H1 (cell line): ENCODE measurements at regions not wholly inside any gene's neighbourhood (a gene's known extent, or its start where the extent isn't known, plus 50 kb on each side); places are given as distances from the start of the nearest gene placed in this dataset.

ENCODE experiments used
- CTCF ChIA-PET: fragments of 300-600 bp; sonication (Branson Sonifier 250); formaldehyde crosslinking; loops from one replicate; lab custom pipeline; 2021; ENCODE audit not compliant: partially characterized antibody; lab: Charles Lee
- POLR2A ChIA-PET: fragments of 300-600 bp; sonication (Branson Sonifier 250); formaldehyde crosslinking; loops from one replicate; lab custom pipeline; 2021; ENCODE audit warnings: inconsistent platforms; ENCODE audit not compliant: partially characterized antibody; lab: Charles Lee
- DNase-seq, 2 experiments: peaks; one replicate each; pipeline versions ENCODE4 v3.0.0 to v3.0.0-alpha.2; 2010 to 2022; ENCODE audit warnings: low spot score in 2 of 2, low read depth in 1 of 2, mixed read lengths in 1 of 2
- FAIRE-seq: peaks from 2 replicates; lab custom pipeline; 2011; peaks lifted over from hg19 to GRCh38; lab: Jason Lieb, UNC
- H2AFZ ChIP-seq: 2 replicates; pipeline ENCODE4 v1.8.1; 2012; ENCODE audit warnings: low read length, inconsistent platforms
- H2AK5ac ChIP-seq: 2 replicates; pipeline ENCODE4 v1.6.1; 2013; ENCODE audit warnings: low read depth, low read length
- H2BK120ac ChIP-seq: replicated peaks from 2 replicates; pipeline ENCODE3; 2013; ENCODE audit warnings: low read depth, low read length, inconsistent platforms
- H2BK12ac ChIP-seq: 2 replicates; pipeline ENCODE4 v1.6.1; 2013; ENCODE audit warnings: low read depth, low read length
- H2BK15ac ChIP-seq: 2 replicates; pipeline ENCODE4 v1.6.1; 2013; ENCODE audit warnings: low read length
- H2BK20ac ChIP-seq: 2 replicates; pipeline ENCODE4 v1.6.1; 2013; ENCODE audit warnings: low read length
- H2BK5ac ChIP-seq: 2 replicates; pipeline ENCODE4 v1.6.1; 2013; ENCODE audit warnings: low read depth, low read length
- H3K14ac ChIP-seq: 2 replicates; pipeline ENCODE4 v1.6.1; 2013; ENCODE audit warnings: inconsistent platforms; ENCODE audit not compliant: insufficient read length
- H3K18ac ChIP-seq: 2 replicates; pipeline ENCODE4 v1.6.1; 2013; ENCODE audit warnings: low read length; ENCODE audit errors: extremely low read depth
- H3K23ac ChIP-seq: 2 replicates; pipeline ENCODE4 v1.6.1; 2013; ENCODE audit warnings: inconsistent platforms; ENCODE audit not compliant: insufficient read length
- H3K23me2 ChIP-seq: 2 replicates; pipeline ENCODE4 v1.6.1; 2013; ENCODE audit warnings: low read depth, low read length
- H3K27ac ChIP-seq: 2 replicates; pipeline ENCODE4 v1.6.1; 2011; ENCODE audit warnings: low read depth, low read length, inconsistent platforms
- H3K27me3 ChIP-seq, 4 experiments: replicated peaks in 1 of 4; 1 replicate in 1 of 4; 2 replicates in 3 of 4; pipeline versions ENCODE4 v1.6.1 to v1.8.1; 2011 to 2013; ENCODE audit warnings: low read length in 3 of 4, mild to moderate bottlenecking in 3 of 4, inconsistent platforms in 2 of 4, mixed read lengths in 2 of 4, moderate library complexity in 1 of 4; ENCODE audit not compliant: control insufficient read depth in 3 of 4, insufficient read depth in 3 of 4; ENCODE audit errors: extremely low read depth in 1 of 4
- H3K36me3 ChIP-seq, 4 experiments: 2 replicates each; pipeline versions ENCODE4 v1.6.1 to v1.8.1; 2011 to 2013; ENCODE audit warnings: mild to moderate bottlenecking in 4 of 4, low read length in 3 of 4, moderate library complexity in 2 of 4, control low read depth in 1 of 4, inconsistent platforms in 1 of 4; ENCODE audit not compliant: insufficient read depth in 4 of 4, control insufficient read depth in 2 of 4
- H3K4ac ChIP-seq: replicated peaks from 2 replicates; pipeline ENCODE3; 2013; ENCODE audit warnings: low read length, low read depth, mixed read lengths, inconsistent platforms; ENCODE audit not compliant: insufficient read length
- H3K4me1 ChIP-seq, 4 experiments: replicated peaks in 1 of 4; 1 replicate in 1 of 4; 2 replicates in 3 of 4; pipeline versions ENCODE4 v1.6.1 to v1.8.1; 2011 to 2013; ENCODE audit warnings: low read length in 3 of 4, inconsistent platforms in 2 of 4, mixed read lengths in 1 of 4; ENCODE audit not compliant: insufficient read depth in 4 of 4, control insufficient read depth in 3 of 4
- H3K4me2 ChIP-seq, 2 experiments: 2 replicates each; pipeline versions ENCODE4 v1.6.1 to v1.8.1; 2011 to 2013; ENCODE audit warnings: low read depth in 2 of 2, low read length in 2 of 2, control low read depth in 1 of 2, inconsistent platforms in 1 of 2, mild to moderate bottlenecking in 1 of 2; ENCODE audit not compliant: insufficient read depth in 1 of 2
- H3K4me3 ChIP-seq, 4 experiments: fragments of 200-600, 300-600 bp in 1 of 4; sonication (generic), shearing (Covaris generic), sonication (Bioruptor Twin) in 1 of 4; 2 replicates each; pipeline versions ENCODE4 v1.5.1 to v1.8.1; 2011 to 2016; ENCODE audit warnings: low read length in 4 of 4, low read depth in 3 of 4, control low read depth in 2 of 4, inconsistent platforms in 2 of 4, mild to moderate bottlenecking in 2 of 4, mixed read lengths in 1 of 4, moderate library complexity in 1 of 4; ENCODE audit not compliant: insufficient read depth in 2 of 4; ENCODE audit errors: extremely low read depth in 1 of 4
- H3K56ac ChIP-seq: replicated peaks from 2 replicates; pipeline ENCODE3; 2013; ENCODE audit warnings: low read depth, mild to moderate bottlenecking, mixed read lengths, low read length, inconsistent platforms; ENCODE audit not compliant: insufficient read length
- H3K79me1 ChIP-seq: 2 replicates; pipeline ENCODE4 v1.6.1; 2013; ENCODE audit warnings: low read depth, low read length, control low read depth
- H3K79me2 ChIP-seq, 2 experiments: 2 replicates each; pipeline versions ENCODE4 v1.6.1 to v1.8.1; 2012 to 2013; ENCODE audit warnings: low read length in 2 of 2, mild to moderate bottlenecking in 2 of 2, inconsistent platforms in 1 of 2; ENCODE audit not compliant: insufficient read depth in 2 of 2, control insufficient read depth in 1 of 2
- H3K9ac ChIP-seq, 4 experiments: replicated peaks in 1 of 4; 1 replicate in 1 of 4; 2 replicates in 3 of 4; pipeline versions ENCODE4 v1.6.1 to v1.8.1; 2011 to 2013; ENCODE audit warnings: low read depth in 3 of 4, low read length in 3 of 4, control low read depth in 2 of 4, mild to moderate bottlenecking in 2 of 4, moderate library complexity in 2 of 4, inconsistent platforms in 1 of 4; ENCODE audit errors: extremely low read depth in 1 of 4
- H3K9me3 ChIP-seq, 2 experiments: 2 replicates each; pipeline versions ENCODE4 v1.6.1 to v1.8.1; 2012 to 2013; ENCODE audit warnings: mild to moderate bottlenecking in 2 of 2, moderate library complexity in 2 of 2, control low read depth in 1 of 2, inconsistent platforms in 1 of 2, low read depth in 1 of 2, low read length in 1 of 2, mixed read lengths in 1 of 2; ENCODE audit not compliant: insufficient read depth in 2 of 2
- H4K20me1 ChIP-seq, 2 experiments: replicated peaks in 1 of 2; 2 replicates each; pipeline versions ENCODE3 to v1.8.1; 2011 to 2013; ENCODE audit warnings: inconsistent platforms in 2 of 2, low read length in 2 of 2, mild to moderate bottlenecking in 1 of 2; ENCODE audit not compliant: insufficient read depth in 2 of 2, control insufficient read depth in 1 of 2
- H4K5ac ChIP-seq: 2 replicates; pipeline ENCODE4 v1.6.1; 2013; ENCODE audit warnings: low read length, low read depth, mixed read lengths, inconsistent platforms; ENCODE audit not compliant: insufficient read length
- H4K8ac ChIP-seq: 2 replicates; pipeline ENCODE4 v1.8.0; 2013; ENCODE audit warnings: mild to moderate bottlenecking, moderate library complexity, low read length, inconsistent platforms; ENCODE audit not compliant: insufficient read depth; ENCODE audit errors: extremely low read depth
- H4K91ac ChIP-seq: replicated peaks from 2 replicates; pipeline ENCODE3; 2013; ENCODE audit warnings: low read length, mixed read lengths, inconsistent platforms; ENCODE audit not compliant: insufficient read length
- CBX8 ChIP-seq: fragments of 300-800, 300-1000 bp; sonication (generic); IDR thresholded peaks from 2 replicates; pipeline ENCODE4 v1.7.1; 2016; ENCODE audit warnings: low read depth, low read length, borderline replicate concordance
- EP300 ChIP-seq, 2 experiments: IDR thresholded peaks; 1 replicate in 1 of 2; 2 replicates in 1 of 2; pipeline ENCODE4 v1.6.1; 2011 to 2012; ENCODE audit warnings: low read depth in 2 of 2, low read length in 2 of 2, mild to moderate bottlenecking in 2 of 2, borderline replicate concordance in 1 of 2, inconsistent platforms in 1 of 2, moderate library complexity in 1 of 2
- HDAC2 ChIP-seq, 2 experiments: fragments of 300-600 bp in 1 of 2; sonication (generic) in 1 of 2; IDR thresholded peaks; 2 replicates each; pipeline ENCODE4 v1.6.1; 2011 to 2012; ENCODE audit warnings: low read depth in 2 of 2, low read length in 2 of 2, mild to moderate bottlenecking in 2 of 2, moderate library complexity in 2 of 2, borderline replicate concordance in 1 of 2, inconsistent platforms in 1 of 2
- JUN ChIP-seq: IDR thresholded peaks from 2 replicates; pipeline ENCODE4 v1.6.1; 2011; ENCODE audit warnings: low read depth, mild to moderate bottlenecking, improper control_type of control experiment, low read length
- KDM5A ChIP-seq: fragments of 200-600 bp; IDR thresholded peaks from 2 replicates; pipeline ENCODE4 v1.7.1; 2012; ENCODE audit warnings: mild to moderate bottlenecking, low read length, inconsistent platforms, mixed read lengths
- POLR2AphosphoS5 ChIP-seq: IDR thresholded peaks from 2 replicates; pipeline ENCODE4 v1.6.1; 2011; ENCODE audit warnings: low read depth, low read length
- RXRA ChIP-seq: IDR thresholded peaks from 2 replicates; pipeline ENCODE4 v1.6.1; 2011; ENCODE audit warnings: low read depth, mild to moderate bottlenecking, low read length, moderate library complexity; ENCODE audit not compliant: insufficient read depth
- SP1 ChIP-seq: IDR thresholded peaks from 2 replicates; pipeline ENCODE4 v1.6.1; 2011; ENCODE audit warnings: low read depth, low read length
- SRF ChIP-seq: IDR thresholded peaks from 2 replicates; pipeline ENCODE4 v1.6.1; 2011; ENCODE audit warnings: mild to moderate bottlenecking, low read depth, low read length, moderate library complexity
- SUZ12 ChIP-seq: fragments of 200-600 bp; sonication (generic); IDR thresholded peaks from 2 replicates; pipeline ENCODE4 v1.6.1; 2012; ENCODE audit warnings: mild to moderate bottlenecking, inconsistent platforms, low read length, moderate library complexity, mixed read lengths
- TAF7 ChIP-seq: optimal IDR thresholded peaks from 2 replicates; pipeline ENCODE3; 2011; ENCODE audit warnings: low read depth, mild to moderate bottlenecking, inconsistent platforms, low read length, moderate library complexity, borderline replicate concordance
- TCF12 ChIP-seq: IDR thresholded peaks from 2 replicates; pipeline ENCODE4 v1.6.1; 2011; ENCODE audit warnings: low read depth, mild to moderate bottlenecking, low read length
- TEAD4 ChIP-seq: IDR thresholded peaks from 2 replicates; pipeline ENCODE4 v1.6.1; 2012; ENCODE audit warnings: low read depth, low read length, inconsistent platforms, mixed read lengths
- WGBS, 2 experiments: shearing (Covaris generic) in 1 of 2; methylation state at CpG; one replicate each; pipeline versions ENCODE4 v1.1.6 to v1.1.7; 2013 to 2015; ENCODE audit warnings: low lambda C conversion rate in 2 of 2, mixed read lengths in 2 of 2, inconsistent platforms in 1 of 2, low coverage in 1 of 2, missing lambda C conversion rate in 1 of 2; ENCODE audit not compliant: insufficient replicate concordance in 2 of 2, insufficient coverage in 1 of 2, insufficient read length in 1 of 2; ENCODE audit errors: extremely low coverage in 1 of 2, missing lambda C conversion rate in 1 of 2; 5-methylcytosine and 5-hydroxymethylcytosine counted together

- Histone ChIP-seq H2BK5ac (no peak overlapping the region), H3K27me3 (no peaks in the 10 kb centered on the region), H2AK5ac (no peak overlapping the region), H3K9me3 (peaks cover 2 to 3% of the 10 kb centered on the region in 2 experiments; a peak in 1 of 4 replicates), H2BK120ac (no peak overlapping the region), H4K91ac (no peak overlapping the region), H3K4me2 (no peak overlapping the region), H3K79me1 (no peaks in the 10 kb centered on the region), H3K18ac (no peak overlapping the region), H2BK15ac (no peak overlapping the region), H3K9ac (no peak overlapping the region; a peak in 1 of 7 replicates), H4K5ac (no peak overlapping the region), H4K8ac (no peak overlapping the region), H2BK12ac (no peak overlapping the region), H3K4me1 (no peaks in the 10 kb centered on the region; a peak in 1 of 7 replicates), H3K36me3 (no peaks in the 10 kb centered on the region), H3K79me2 (no peaks in the 10 kb centered on the region), H3K14ac (no peak overlapping the region), H4K20me1 (no peaks in the 10 kb centered on the region), H3K23me2 (no peaks in the 10 kb centered on the region), H3K56ac (no peak overlapping the region), H3K27ac (no peak overlapping the region), H2AFZ (no peak overlapping the region), H3K23ac (no peak overlapping the region), H3K4me3 (no peak overlapping the region), H2BK20ac (no peak overlapping the region), H3K4ac (no peak overlapping the region)
- FAIRE-seq (no peak), DNase-seq (no peak)
- TF ChIP-seq TEAD4 (no peak), RXRA (no peak), TCF12 (no peak), CBX8 (no peak), JUN (no peak), KDM5A (no peak), POLR2AphosphoS5 (no peak), EP300 (IDR thresholded peaks at IDR 0.05; ENCODE audit: borderline replicate concordance in 1 of 2, low read depth in 2 of 2, low read length in 2 of 2) (no peak), TAF7 (no peak), SRF (no peak), SP1 (no peak), HDAC2 (IDR thresholded peaks at IDR 0.05; ENCODE audit: borderline replicate concordance in 1 of 2, low read depth in 2 of 2, low read length in 2 of 2) (no peak), SUZ12 (no peak)
- POLR2A ChIA-PET: no interaction called here
- 87% methylated on average over 26 of the region's 26 CpGs; no CpG with 5 or more reads in 1 of the 2 experiments for WGBS, 2 experiments
- CTCF ChIA-PET: interaction anchor here (0.6 to 0.7 kb wide), 2 partner anchors 25 to 668 kb away, joined by 3 to 5 read pairs; no protein-coding TSS in a partner anchor
Measured at GRCh38 chr2:239767021-239767905, 257.9 kb downstream of the NDUFA10 start.
